ENCODE measurements at regions not wholly inside any gene's neighbourhood (a gene's known extent, or its start where the extent isn't known, plus 50 kb on each side); places are given as distances from the start of the nearest gene placed in this dataset.
"Not testable (repeated sequence)": the region's sequence is repeated elsewhere in the genome, so short reads cannot be mapped to it uniquely, and the experiment has no call there.

- no peak for DNase-seq (ENCODE audit: extremely low spot score, unreplicated experiment)
- Mint-ChIP-seq H3K4me3 (ENCODE audit: unreplicated experiment) (no peak overlapping the region), H3K4me1 (ENCODE audit: unreplicated experiment) (peaks cover 45% of the 10 kb centered on the region), H3K27ac (ENCODE audit: unreplicated experiment) (peak overlapping the region; percentile 73), H3K9me3 (ENCODE audit: unreplicated experiment) (no peaks in the 10 kb centered on the region), H3K27me3 (ENCODE audit: unreplicated experiment) (no peaks in the 10 kb centered on the region), H3K36me3 (ENCODE audit: unreplicated experiment) (no peaks in the 10 kb centered on the region)
- TF ChIP-seq CTCF (IDR thresholded peaks at IDR 0.05): no peak
These were observed 939.4 kb downstream of the C4orf33 start for GRCh38 chr4:130035391-130035790.

GRCh38 chr4:130037866-130038265 is 941.9 kb downstream of the C4orf33 start:
- DNase-seq (ENCODE audit: extremely low spot score, unreplicated experiment); H3K36me3 Mint-ChIP-seq (ENCODE audit: unreplicated experiment); H3K27me3 Mint-ChIP-seq (ENCODE audit: unreplicated experiment); H3K4me3 Mint-ChIP-seq (ENCODE audit: unreplicated experiment); H3K27ac Mint-ChIP-seq (ENCODE audit: unreplicated experiment); H3K9me3 Mint-ChIP-seq (ENCODE audit: unreplicated experiment): not testable (repeated sequence)
- peaks cover 55% of the 10 kb centered on the region for H3K4me1 Mint-ChIP-seq (ENCODE audit: unreplicated experiment)

- H3K4me1 Mint-ChIP-seq (ENCODE audit: unreplicated experiment): peaks cover 58% of the 10 kb centered on the region
- not testable (repeated sequence) for H3K27me3 Mint-ChIP-seq (ENCODE audit: unreplicated experiment); DNase-seq (ENCODE audit: extremely low spot score, unreplicated experiment); H3K9me3 Mint-ChIP-seq (ENCODE audit: unreplicated experiment); H3K36me3 Mint-ChIP-seq (ENCODE audit: unreplicated experiment); H3K4me3 Mint-ChIP-seq (ENCODE audit: unreplicated experiment); H3K27ac Mint-ChIP-seq (ENCODE audit: unreplicated experiment)
These were observed 942.6 kb downstream of the C4orf33 start for GRCh38 chr4:130038540-130038939.

- TF ChIP-seq CTCF (IDR thresholded peaks at IDR 0.05): no peak
- H3K27ac Mint-ChIP-seq (ENCODE audit: unreplicated experiment): peak overlapping the region; percentile 58
- H3K27me3 Mint-ChIP-seq (ENCODE audit: unreplicated experiment): no peaks in the 10 kb centered on the region
- H3K9me3 Mint-ChIP-seq (ENCODE audit: unreplicated experiment): peaks cover 2% of the 10 kb centered on the region
- peaks cover 55% of the 10 kb centered on the region for H3K4me1 Mint-ChIP-seq (ENCODE audit: unreplicated experiment)
- no peaks in the 10 kb centered on the region for H3K36me3 Mint-ChIP-seq (ENCODE audit: unreplicated experiment)
- no peak for DNase-seq (ENCODE audit: extremely low spot score, unreplicated experiment)
- no peak overlapping the region for H3K4me3 Mint-ChIP-seq (ENCODE audit: unreplicated experiment)
These were observed 947.8 kb downstream of the C4orf33 start for GRCh38 chr4:130043732-130044160.

GRCh38 chr4:130044788-130045531 is 949.0 kb downstream of the C4orf33 start:
- no peaks in the 10 kb centered on the region for H3K36me3 Mint-ChIP-seq (ENCODE audit: unreplicated experiment)
- peaks cover 50% of the 10 kb centered on the region for H3K4me1 Mint-ChIP-seq (ENCODE audit: unreplicated experiment)
- peaks cover 11% of the 10 kb centered on the region for H3K9me3 Mint-ChIP-seq (ENCODE audit: unreplicated experiment)
- H3K27ac Mint-ChIP-seq (ENCODE audit: unreplicated experiment): no peak overlapping the region
- no peaks in the 10 kb centered on the region for H3K27me3 Mint-ChIP-seq (ENCODE audit: unreplicated experiment)
- no peak for TF ChIP-seq CTCF (IDR thresholded peaks at IDR 0.05)
- no peak for DNase-seq (ENCODE audit: extremely low spot score, unreplicated experiment)
- H3K4me3 Mint-ChIP-seq (ENCODE audit: unreplicated experiment): no peak overlapping the region

DNA sequence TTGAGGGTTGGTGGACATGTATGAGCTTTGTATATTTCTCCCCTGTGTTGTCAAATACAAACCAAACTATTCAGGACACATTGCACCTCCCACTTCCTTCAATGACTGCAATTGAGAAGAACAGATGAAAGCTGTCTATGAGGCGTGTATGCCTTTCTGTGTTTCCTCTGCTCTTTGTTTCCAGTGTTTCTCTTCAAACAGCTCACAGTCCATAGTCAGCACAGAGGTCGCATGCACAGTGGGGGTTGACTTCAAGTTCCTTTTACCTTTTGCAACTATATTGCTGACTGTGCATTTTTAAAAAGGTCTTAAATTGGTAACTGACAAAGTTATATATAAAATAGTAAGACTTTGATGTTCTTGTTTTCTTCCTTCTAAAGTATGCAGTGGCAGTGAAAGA is 957.8 kb downstream of the C4orf33 start:
- peaks cover 7% of the 10 kb centered on the region for H3K4me1 Mint-ChIP-seq (ENCODE audit: unreplicated experiment)
- peaks cover 4% of the 10 kb centered on the region for H3K36me3 Mint-ChIP-seq (ENCODE audit: unreplicated experiment)
- no peak overlapping the region for H3K27ac Mint-ChIP-seq (ENCODE audit: unreplicated experiment)
- no peak for TF ChIP-seq CTCF (IDR thresholded peaks at IDR 0.05)
- no peak overlapping the region for H3K4me3 Mint-ChIP-seq (ENCODE audit: unreplicated experiment)
- no peaks in the 10 kb centered on the region for H3K27me3 Mint-ChIP-seq (ENCODE audit: unreplicated experiment)
- DNase-seq (ENCODE audit: extremely low spot score, unreplicated experiment): no peak
- peaks cover 20% of the 10 kb centered on the region for H3K9me3 Mint-ChIP-seq (ENCODE audit: unreplicated experiment)
